ENCODE measurements at regions not wholly inside any gene's neighbourhood (a gene's known extent, or its start where the extent isn't known, plus 50 kb on each side); places are given as distances from the start of the nearest gene placed in this dataset.
A peak's percentile ranks its signal among the peaks of the same experiment; 100 is the strongest.

GRCh38 chr9:108642871-108643270, 212.9 kb downstream of the ACTL7B start:
- no peak for DNase-seq

GRCh38 chr9:108640230-108640629, 215.6 kb downstream of the ACTL7B start:
- no peak for DNase-seq

DNA sequence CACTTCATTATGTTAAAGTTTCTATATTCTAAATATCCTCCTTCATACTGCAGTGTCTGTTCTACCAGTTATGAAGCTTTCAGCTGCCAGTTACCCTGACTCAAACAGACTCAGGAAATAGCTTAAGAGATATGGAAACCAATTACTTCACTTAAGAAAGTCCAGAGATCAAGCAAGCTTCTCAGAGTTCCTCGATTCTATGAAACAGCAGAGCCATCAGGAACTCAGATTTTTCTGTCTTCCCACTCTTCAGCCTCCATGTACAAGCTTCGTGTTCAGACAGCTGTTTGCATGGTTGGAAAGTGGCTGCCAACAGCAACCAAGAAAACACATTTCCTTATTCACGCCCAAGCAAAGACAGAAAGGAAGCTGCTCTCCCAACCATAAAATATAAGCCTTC, 216.1 kb downstream of the ACTL7B start:
- no peak for DNase-seq

DNA sequence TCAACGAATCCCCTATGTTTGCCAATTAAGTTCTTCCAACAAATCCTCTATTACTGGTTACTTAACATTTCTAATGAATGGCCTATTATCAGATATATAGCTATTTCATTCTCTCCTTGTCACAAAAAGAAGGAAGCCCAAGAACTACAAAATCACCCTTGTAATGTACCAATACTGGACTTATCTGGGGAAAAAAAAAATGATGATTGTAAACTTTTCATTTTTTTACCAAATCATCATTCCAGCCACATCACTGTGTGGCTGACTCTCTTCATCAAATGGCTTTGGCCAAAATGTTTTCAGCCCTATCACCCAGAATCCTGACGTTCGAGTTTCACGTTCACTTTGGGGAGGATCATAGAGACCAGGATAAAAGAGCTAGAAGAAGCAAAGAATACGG, 216.7 kb downstream of the ACTL7B start:
- no peak for DNase-seq

- DNase-seq: no peak
These were observed 218.4 kb downstream of the ACTL7B start for GRCh38 chr9:108637340-108637739.

- no peak for DNase-seq
These were observed 219.8 kb downstream of the ACTL7B start for GRCh38 chr9:108636013-108636412.

DNA sequence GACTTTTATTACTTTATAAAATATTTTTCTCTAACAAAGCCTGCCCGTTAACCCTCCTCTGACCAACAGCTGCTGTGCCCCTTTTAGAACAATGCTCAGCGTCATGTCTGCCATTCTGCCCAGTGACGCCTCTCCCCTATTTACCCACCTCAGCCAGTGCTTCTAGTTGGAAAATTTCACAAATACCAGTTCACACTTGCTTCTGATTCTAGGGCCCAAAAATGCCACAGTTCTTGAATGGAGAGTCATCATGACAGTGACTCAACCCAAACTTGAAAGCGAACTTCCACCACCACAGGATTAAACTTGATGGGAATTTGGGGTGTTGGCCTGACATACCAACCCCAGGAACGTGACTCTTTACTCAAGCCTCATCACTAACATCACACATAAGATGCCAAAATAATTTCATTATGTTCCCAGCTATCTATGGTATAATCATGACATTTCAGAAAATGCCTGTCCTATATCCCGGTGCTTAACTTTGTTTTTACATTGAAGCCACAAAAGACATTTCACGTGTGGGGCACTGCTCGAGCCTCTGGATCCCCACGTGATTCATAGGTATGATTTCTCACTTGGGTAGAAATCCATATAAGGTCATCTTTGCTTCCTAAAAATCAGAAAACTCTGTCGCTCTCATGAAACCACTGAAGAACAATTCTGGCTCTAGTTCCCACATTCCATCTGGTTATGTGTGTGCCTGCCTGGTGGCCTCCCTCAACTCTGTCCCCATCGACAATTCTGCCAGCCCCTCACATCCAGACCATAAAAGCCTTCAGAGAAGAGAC, 220.9 kb downstream of the ACTL7B start:
- DNase-seq: no peak

GRCh38 chr9:108634204-108634603, 221.6 kb downstream of the ACTL7B start:
- peak; percentile 73 for DNase-seq

DNA sequence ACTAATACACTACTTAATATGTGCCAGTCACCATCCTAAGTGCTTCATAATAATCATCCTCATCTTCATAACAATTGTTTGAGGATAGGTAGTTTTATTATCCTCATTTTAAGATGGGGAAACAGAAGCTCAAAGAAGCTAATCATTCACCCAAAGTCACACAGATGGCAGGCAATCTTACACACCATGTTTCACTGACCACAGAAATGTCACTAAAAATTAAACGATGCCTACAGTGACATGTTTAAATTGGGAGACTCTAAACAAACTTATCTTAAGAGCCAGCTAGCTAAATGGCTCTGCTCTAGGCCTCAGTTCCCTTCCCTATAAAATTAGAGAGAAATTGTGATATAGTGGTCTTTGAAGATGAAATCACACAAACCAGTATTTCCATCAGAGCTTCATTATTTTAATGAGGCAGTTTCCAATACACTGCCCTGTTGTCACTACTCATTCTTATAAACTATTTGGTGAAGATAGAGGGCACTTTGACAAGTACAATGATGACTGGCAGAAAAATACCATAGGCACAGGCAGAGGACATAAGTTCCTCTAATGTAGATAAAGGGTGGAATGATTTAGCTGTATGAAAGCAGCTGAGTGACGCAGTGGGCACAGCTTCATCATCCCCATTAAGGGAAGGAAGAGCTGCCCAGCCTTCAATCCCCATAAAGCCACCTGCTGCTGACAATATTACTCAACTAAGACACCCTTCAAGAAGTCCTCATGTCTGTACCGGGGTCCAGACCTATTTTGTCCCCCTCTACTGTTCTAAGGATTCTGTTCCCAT, 224.1 kb downstream of the ACTL7B start:
- no peak for DNase-seq

GRCh38 chr9:108628316-108628715, 227.5 kb downstream of the ACTL7B start:
- no peak for DNase-seq

GRCh38 chr9:108626743-108627142, 229.0 kb downstream of the ACTL7B start:
- DNase-seq: no peak

GRCh38 chr9:108621991-108622855, 233.6 kb downstream of the ACTL7B start:
- DNase-seq: peak; percentile 2

- no peak for DNase-seq
These were observed 235.0 kb downstream of the ACTL7B start for GRCh38 chr9:108620767-108621166.

DNA sequence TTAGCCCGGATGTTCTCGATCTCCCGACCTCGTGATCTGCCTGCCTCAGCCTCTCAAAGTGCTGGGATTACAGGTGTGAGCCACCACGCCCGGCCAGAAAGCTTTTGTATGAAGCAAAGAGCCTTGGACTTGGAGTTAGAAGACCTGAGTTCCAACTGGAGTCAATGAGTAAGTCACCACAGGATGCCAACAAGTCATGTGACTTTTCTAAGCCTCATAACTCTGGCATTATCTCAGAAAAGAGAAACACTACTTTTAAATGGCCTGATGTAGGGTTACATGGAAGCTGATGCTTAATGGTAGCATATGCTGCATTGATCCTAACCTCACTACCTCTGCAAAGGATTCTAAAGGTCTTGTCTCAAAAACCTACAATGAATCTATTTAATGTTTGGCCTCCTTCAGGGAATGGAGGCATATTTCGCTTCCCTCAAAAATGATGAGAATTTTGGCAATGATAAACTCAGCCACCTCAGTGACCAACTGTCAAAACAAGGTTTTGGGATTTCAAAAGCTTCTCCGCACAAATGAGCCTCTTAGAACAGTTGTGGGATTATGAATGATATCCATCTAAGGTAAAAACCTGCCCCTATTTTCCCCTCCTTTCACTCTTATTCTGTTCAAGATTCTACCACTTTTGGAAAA, 236.8 kb downstream of the ACTL7B start:
- DNase-seq: no peak

DNA sequence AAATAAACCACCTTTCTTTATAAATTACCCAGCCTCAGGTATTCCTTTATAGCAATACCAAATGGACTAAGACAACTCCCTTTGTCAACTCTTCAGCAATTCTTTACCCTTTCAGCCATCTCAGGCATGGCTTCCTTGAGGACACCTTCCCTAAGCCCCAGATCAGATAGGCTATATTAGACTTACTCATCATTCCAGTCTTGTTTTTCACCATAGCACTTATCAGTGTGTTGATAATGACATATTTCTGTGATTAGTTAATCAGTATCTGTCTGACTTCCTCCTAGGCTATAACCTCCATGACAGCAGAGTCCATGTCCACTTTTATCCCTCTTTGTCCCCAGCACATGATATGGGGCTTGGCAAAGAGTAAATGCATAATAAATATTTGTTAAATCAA, 238.1 kb downstream of the ACTL7B start:
- no peak for DNase-seq

DNA sequence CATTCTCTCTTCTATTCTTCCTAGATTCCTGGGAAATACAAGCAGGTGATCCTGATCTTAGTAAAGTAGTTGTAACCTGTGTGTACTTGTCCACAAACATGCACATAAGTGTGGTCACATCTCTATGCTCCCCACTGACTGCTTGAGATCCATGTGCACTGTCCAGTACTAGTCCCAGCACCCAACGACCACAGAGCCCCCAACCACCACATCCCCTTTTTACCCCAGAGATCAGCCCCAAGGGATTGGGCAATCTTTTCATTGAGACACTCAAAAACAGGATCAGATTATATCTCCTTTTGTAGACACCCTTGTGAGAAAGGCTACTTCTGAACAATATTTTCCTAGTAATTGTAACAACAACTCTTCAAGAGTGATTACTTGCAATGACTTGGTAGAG, 240.6 kb downstream of the ACTL7B start:
- no peak for DNase-seq

GRCh38 chr9:108612513-108612912, 243.3 kb downstream of the ACTL7B start:
- DNase-seq: no peak

GRCh38 chr9:108609897-108610253, 245.9 kb downstream of the ACTL7B start:
- DNase-seq: no peak

GRCh38 chr9:108609227-108609896, 246.4 kb downstream of the ACTL7B start:
- DNase-seq: no peak

DNA sequence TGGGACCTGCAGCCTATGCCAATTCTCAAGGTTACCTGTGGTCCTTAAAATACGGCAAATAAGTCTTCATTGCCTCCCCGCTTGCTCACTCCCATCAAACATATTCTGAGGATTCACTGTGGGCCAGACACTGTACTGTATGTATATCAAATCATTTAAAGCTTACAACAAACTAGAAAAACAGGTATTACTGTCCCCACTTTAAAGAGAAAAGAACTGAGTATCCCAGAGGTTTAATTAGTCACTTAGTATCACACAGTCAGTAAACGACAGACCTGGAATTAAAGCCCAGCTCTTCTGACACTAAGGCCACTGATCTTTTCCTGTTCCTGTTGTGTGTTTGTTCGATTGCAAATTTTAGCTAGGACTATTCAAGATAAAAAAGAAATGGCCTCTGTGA, 248.2 kb downstream of the ACTL7B start:
- no peak for DNase-seq

GRCh38 chr9:108606401-108606800, 249.4 kb downstream of the ACTL7B start:
- no peak for DNase-seq

DNA sequence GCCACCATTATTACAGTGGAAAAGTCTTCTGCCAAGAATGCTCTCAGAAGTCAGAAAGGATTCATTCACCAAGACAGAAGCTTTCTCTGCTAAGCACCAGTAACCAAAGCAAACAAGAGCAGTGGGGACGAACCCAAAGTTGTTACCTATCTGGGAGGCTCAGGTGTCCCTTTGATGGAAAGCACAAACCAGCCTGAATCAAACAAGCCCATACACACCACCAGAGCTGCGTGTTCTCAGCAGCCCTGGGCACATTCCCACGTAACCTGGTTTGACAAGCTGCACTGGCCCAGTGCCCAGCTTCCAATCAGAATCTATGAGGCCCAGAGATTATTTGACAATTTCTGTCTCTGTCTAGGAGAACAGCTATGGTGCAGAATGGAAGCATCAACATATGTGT, 252.6 kb downstream of the ACTL7B start:
- no peak for DNase-seq
